CD14-positive monocyte (primary cell): ENCODE measurements at regions not wholly inside any gene's neighbourhood (a gene's known extent, or its start where the extent isn't known, plus 50 kb on each side); places are given as distances from the start of the nearest gene placed in this dataset.

Experiments used
- DNase-seq, 3 donors: peaks; one replicate each; pipeline ENCODE4 v3.0.0-alpha.2; 2011 to 2022
- H2AFZ ChIP-seq: 2 replicates; pipeline ENCODE4 v1.6.0; 2012; ENCODE audit warnings: mild to moderate bottlenecking, low read depth, low read length, inconsistent platforms; ENCODE audit not compliant: insufficient read depth, poor library complexity, severe bottlenecking
- H3K27ac ChIP-seq, 2 donors: 1 replicate in 1 of 2; 2 replicates in 1 of 2; pipeline ENCODE4 v1.5.1; 2012 to 2013; ENCODE audit warnings: low read length in 2 of 2, control low read depth in 1 of 2, inconsistent platforms in 1 of 2, low read depth in 1 of 2, mild to moderate bottlenecking in 1 of 2
- H3K27me3 ChIP-seq, 2 donors: one replicate each; pipeline versions ENCODE4 v1.6.0 to v1.6.1; 2011 to 2013; ENCODE audit warnings: low read length in 2 of 2; ENCODE audit not compliant: control insufficient read depth in 2 of 2, insufficient read depth in 2 of 2
- H3K36me3 ChIP-seq, 2 donors: replicated peaks in 1 of 2; 1 replicate in 1 of 2; 2 replicates in 1 of 2; pipeline versions ENCODE4 v1.5.1 to v1.6.1; 2012 to 2013; ENCODE audit warnings: low read length in 2 of 2, control low read depth in 1 of 2, inconsistent platforms in 1 of 2, mild to moderate bottlenecking in 1 of 2; ENCODE audit not compliant: insufficient read depth in 2 of 2, control insufficient read depth in 1 of 2
- H3K4me1 ChIP-seq, 2 donors: 1 replicate in 1 of 2; 2 replicates in 1 of 2; pipeline versions ENCODE4 v1.5.1 to v1.6.1; 2012 to 2013; ENCODE audit warnings: low read length in 2 of 2, control low read depth in 1 of 2, inconsistent platforms in 1 of 2, mild to moderate bottlenecking in 1 of 2, moderate library complexity in 1 of 2; ENCODE audit not compliant: insufficient read depth in 2 of 2, control insufficient read depth in 1 of 2
- H3K4me2 ChIP-seq: replicated peaks from 2 replicates; pipeline ENCODE3; 2012; ENCODE audit warnings: low read length, moderate library complexity, mild to moderate bottlenecking; ENCODE audit not compliant: poor library complexity, severe bottlenecking; ENCODE audit errors: extremely low read depth
- H3K4me3 ChIP-seq, 3 experiments: fragments of 200-600 bp in 1 of 3; sonication (generic) in 1 of 3; replicated peaks in 1 of 3; 1 replicate in 2 of 3; 2 replicates in 1 of 3; pipeline ENCODE4 v1.5.1; 2011 to 2013; ENCODE audit warnings: low read length in 3 of 3, mild to moderate bottlenecking in 3 of 3, control low read depth in 2 of 3, low read depth in 2 of 3, inconsistent platforms in 1 of 3, moderate library complexity in 1 of 3
- H3K79me2 ChIP-seq: 2 replicates; pipeline ENCODE4 v1.6.0; 2012; ENCODE audit warnings: mild to moderate bottlenecking, control low read depth, inconsistent platforms, low read length, moderate library complexity; ENCODE audit not compliant: insufficient read depth
- H3K9ac ChIP-seq: 2 replicates; pipeline ENCODE4 v1.6.0; 2017; ENCODE audit warnings: low read length, mild to moderate bottlenecking; ENCODE audit not compliant: insufficient read depth, poor library complexity, severe bottlenecking
- H3K9me3 ChIP-seq, 2 donors: replicated peaks in 1 of 2; 1 replicate in 1 of 2; 2 replicates in 1 of 2; pipeline versions ENCODE4 v1.5.1 to v1.6.1; 2012 to 2013; ENCODE audit warnings: low read length in 2 of 2, control low read depth in 1 of 2; ENCODE audit not compliant: control insufficient read depth in 1 of 2, insufficient read depth in 1 of 2
- H4K20me1 ChIP-seq: 2 replicates; pipeline ENCODE4 v1.6.0; 2012; ENCODE audit warnings: mild to moderate bottlenecking, low read length, control low read depth, moderate library complexity; ENCODE audit not compliant: insufficient read depth
- H3K27ac Mint-ChIP-seq, 7 donors: one replicate each; pipeline ENCODE4 v1.8.0; 2020; ENCODE audit warnings: mild to moderate bottlenecking in 7 of 7, mixed read lengths in 7 of 7, moderate library complexity in 6 of 7, inconsistent platforms in 2 of 7
- H3K27me3 Mint-ChIP-seq, 3 donors: one replicate each; pipeline ENCODE4 v1.8.0; 2021 to 2022; ENCODE audit warnings: low read depth in 3 of 3, mild to moderate bottlenecking in 3 of 3, mixed read lengths in 3 of 3, moderate library complexity in 3 of 3, inconsistent platforms in 1 of 3
- H3K36me3 Mint-ChIP-seq, 2 donors: one replicate each; pipeline ENCODE4 v1.8.0; 2020; ENCODE audit warnings: mixed read lengths in 2 of 2, inconsistent platforms in 1 of 2, mild to moderate bottlenecking in 1 of 2
- H3K4me1 Mint-ChIP-seq: one replicate; pipeline ENCODE4 v1.8.0; 2020; ENCODE audit warnings: mild to moderate bottlenecking, mixed read lengths
- H3K4me3 Mint-ChIP-seq, 2 donors: one replicate each; pipeline ENCODE4 v1.8.0; 2020; ENCODE audit warnings: mild to moderate bottlenecking in 2 of 2, mixed read lengths in 2 of 2, moderate library complexity in 1 of 2
- H3K9me3 Mint-ChIP-seq, 7 donors: one replicate each; pipeline ENCODE4 v1.8.0; 2020 to 2022; ENCODE audit warnings: mixed read lengths in 7 of 7, mild to moderate bottlenecking in 6 of 7, moderate library complexity in 6 of 7, inconsistent platforms in 2 of 7
- WGBS: methylation state at CpG from one replicate; pipeline ENCODE4 v1.1.5; 2013; ENCODE audit warnings: missing lambda C conversion rate; ENCODE audit not compliant: insufficient coverage; 5-methylcytosine and 5-hydroxymethylcytosine counted together
- intact Hi-C, 2 donors: fragments of 100-400 bp; cut with micrococcal nuclease; formaldehyde crosslinking; loops; one replicate each; pipeline versions ENCODE4 v1.15.0 to v1.15.1; 2023
- TF ChIP-seq, protein P1 (sequence below): fragments of 200-600 bp; IDR thresholded peaks from one replicate; pipeline ENCODE4 v1.8.0; 2022; ENCODE audit warnings: antibody characterized with exemption, mild to moderate bottlenecking

DNA sequence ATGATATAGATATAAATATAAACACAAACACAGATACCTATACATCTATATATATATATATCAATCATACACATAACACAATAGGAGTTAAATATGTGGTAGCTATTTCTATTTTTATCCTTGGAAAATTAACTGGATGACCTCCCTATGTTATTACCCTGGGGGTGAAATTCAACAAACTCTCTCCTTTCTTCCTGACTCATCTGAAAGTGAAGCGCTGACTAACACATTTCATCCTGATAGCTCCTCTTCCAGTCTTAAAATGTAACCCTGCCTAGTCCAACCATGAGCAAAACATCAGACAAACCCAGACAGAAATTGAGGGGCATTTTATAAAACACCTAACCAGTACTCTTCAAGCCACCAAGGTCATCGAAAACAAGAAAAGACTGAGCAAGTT, 220.6 kb upstream of the ISX start:
- no peaks in the 10 kb centered on the region for H3K4me1 ChIP-seq

DNA sequence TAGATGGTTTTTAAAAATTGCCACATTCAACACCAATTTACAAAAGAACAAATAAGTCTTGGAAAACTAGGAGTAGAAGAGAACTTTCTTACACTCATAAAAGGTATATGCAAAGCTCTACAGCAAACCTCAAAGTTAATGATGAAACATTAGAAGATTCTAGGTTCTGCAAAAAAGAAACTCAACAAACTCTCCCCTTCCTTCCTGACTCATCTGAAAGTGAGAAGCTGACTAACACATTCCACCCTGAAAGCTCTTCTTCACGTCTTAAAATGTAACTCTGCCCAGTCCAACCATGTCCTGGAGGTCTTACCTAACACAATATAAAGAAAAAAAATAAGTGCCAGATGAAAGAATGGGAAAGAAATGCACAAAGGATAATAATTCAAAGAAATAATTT, 218.9 kb upstream of the ISX start:
- Mint-ChIP-seq H3K27ac (no peak overlapping the region), H3K4me1 (no peaks in the 10 kb centered on the region), H3K9me3 (peaks cover 0 to 12% (median 5%) of the 10 kb centered on the region in 7 donors), H3K27me3 (peaks cover 0 to 4% (median 0%) of the 10 kb centered on the region in 3 donors), H3K36me3 (no peaks in the 10 kb centered on the region), H3K4me3 (no peak overlapping the region)
- intact Hi-C loops = no loop called here
- H3K4me1 ChIP-seq = no peaks in the 10 kb centered on the region
- no peaks in the 10 kb centered on the region for H3K79me2 ChIP-seq
- no peak overlapping the region for H2AFZ ChIP-seq
- H3K9ac ChIP-seq = no peak overlapping the region
- H3K27ac ChIP-seq = no peak overlapping the region
- H3K36me3 ChIP-seq = no peaks in the 10 kb centered on the region
- no CpG with 5 or more reads among the region's 1 CpG for WGBS
- TF ChIP-seq, protein P1, sequence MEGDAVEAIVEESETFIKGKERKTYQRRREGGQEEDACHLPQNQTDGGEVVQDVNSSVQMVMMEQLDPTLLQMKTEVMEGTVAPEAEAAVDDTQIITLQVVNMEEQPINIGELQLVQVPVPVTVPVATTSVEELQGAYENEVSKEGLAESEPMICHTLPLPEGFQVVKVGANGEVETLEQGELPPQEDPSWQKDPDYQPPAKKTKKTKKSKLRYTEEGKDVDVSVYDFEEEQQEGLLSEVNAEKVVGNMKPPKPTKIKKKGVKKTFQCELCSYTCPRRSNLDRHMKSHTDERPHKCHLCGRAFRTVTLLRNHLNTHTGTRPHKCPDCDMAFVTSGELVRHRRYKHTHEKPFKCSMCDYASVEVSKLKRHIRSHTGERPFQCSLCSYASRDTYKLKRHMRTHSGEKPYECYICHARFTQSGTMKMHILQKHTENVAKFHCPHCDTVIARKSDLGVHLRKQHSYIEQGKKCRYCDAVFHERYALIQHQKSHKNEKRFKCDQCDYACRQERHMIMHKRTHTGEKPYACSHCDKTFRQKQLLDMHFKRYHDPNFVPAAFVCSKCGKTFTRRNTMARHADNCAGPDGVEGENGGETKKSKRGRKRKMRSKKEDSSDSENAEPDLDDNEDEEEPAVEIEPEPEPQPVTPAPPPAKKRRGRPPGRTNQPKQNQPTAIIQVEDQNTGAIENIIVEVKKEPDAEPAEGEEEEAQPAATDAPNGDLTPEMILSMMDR = no peak
- H3K4me2 ChIP-seq = no peak overlapping the region
- H3K9me3 ChIP-seq = no peaks in the 10 kb centered on the region
- DNase-seq = no peak
- H3K4me3 ChIP-seq = no peak overlapping the region
- H4K20me1 ChIP-seq = no peaks in the 10 kb centered on the region
- H3K27me3 ChIP-seq = no peaks in the 10 kb centered on the region

More for the DNA sequence above, 220.6 kb upstream of the ISX start:
- Histone ChIP-seq H3K36me3 (no peaks in the 10 kb centered on the region), H3K9me3 (no peaks in the 10 kb centered on the region), H3K4me3 (no peak overlapping the region), H3K4me2 (no peak overlapping the region), H3K27me3 (no peaks in the 10 kb centered on the region), H2AFZ (no peak overlapping the region), H3K79me2 (no peaks in the 10 kb centered on the region), H3K27ac (no peak overlapping the region), H3K9ac (no peak overlapping the region), H4K20me1 (no peaks in the 10 kb centered on the region)
- H3K27ac Mint-ChIP-seq = no peak overlapping the region
- no peak overlapping the region for H3K4me3 Mint-ChIP-seq
- H3K27me3 Mint-ChIP-seq = peaks cover 0 to 4% (median 0%) of the 10 kb centered on the region in 3 donors
- DNase-seq = no peak
- H3K36me3 Mint-ChIP-seq = no peaks in the 10 kb centered on the region
- no peaks in the 10 kb centered on the region for H3K4me1 Mint-ChIP-seq
- TF ChIP-seq, protein P1 = no peak
- whole genome bisulfite sequencing = 86% methylated on average over 1 of the region's 2 CpGs
- intact Hi-C loops = no loop called here
- H3K9me3 Mint-ChIP-seq = peaks cover 0 to 12% (median 4%) of the 10 kb centered on the region in 7 donors
